HepG2 (cell line): ENCODE measurements at regions not wholly inside any gene's neighbourhood (a gene's known extent, or its start where the extent isn't known, plus 50 kb on each side); places are given as distances from the start of the nearest gene placed in this dataset.

Source experiments
- ATAC-seq: fragments of 200-7000 bp; cut with Tn5 transposase; 3 replicates; pipeline ENCODE4 v1.9.1; 2020; ENCODE audit warnings: mild to moderate bottlenecking, moderate library complexity
- BruUV-seq: library from RNA; stranded (reverse); fragments of 400-500 nt; replicated peaks from 2 replicates; lab custom pipeline; 2021; lab: Mats Ljungman, UMichigan
- CTCF ChIA-PET: fragments of 300-600 bp; formaldehyde crosslinking; extraction: SDS; loops from one replicate; lab custom pipeline; 2021; ENCODE audit warnings: low total read pairs, inconsistent platforms, low intra/inter-chr PET ratio; lab: Yijun Ruan, JAX
- POLR2A ChIA-PET: fragments of 350-600 bp; sonication (Branson Sonifier 250); formaldehyde crosslinking; loops from one replicate; lab custom pipeline; 2020; ENCODE audit warnings: antibody characterized with exemption, inconsistent platforms; lab: Yijun Ruan, JAX
- DNase-seq: peaks from one replicate; pipeline ENCODE4 v3.0.0-alpha.2; 2015; ENCODE audit warnings: low spot score
- FAIRE-seq: peaks from 3 replicates; lab custom pipeline; 2011; peaks lifted over from hg19 to GRCh38; lab: Jason Lieb, UNC
- H2AFZ ChIP-seq: one replicate; pipeline ENCODE4 v1.6.1; 2011; ENCODE audit warnings: low read length, inconsistent platforms
- H3K27ac ChIP-seq: fragments of 300-600 bp; 3 replicates; pipeline ENCODE4 v1.8.0; 2011; ENCODE audit warnings: mixed run types, mild to moderate bottlenecking, mixed read lengths, low read length, inconsistent platforms; ENCODE audit not compliant: insufficient read depth; ENCODE audit errors: extremely low read length
- H3K27me3 ChIP-seq, 2 experiments: fragments of 200-600 bp in 1 of 2; 2 replicates in 1 of 2; 3 replicates in 1 of 2; pipeline versions ENCODE4 v1.6.0 to v1.8.0; 2011; ENCODE audit warnings: low read length in 2 of 2, mild to moderate bottlenecking in 2 of 2, moderate library complexity in 2 of 2, inconsistent platforms in 1 of 2; ENCODE audit not compliant: insufficient read depth in 2 of 2, control insufficient read depth in 1 of 2
- H3K36me3 ChIP-seq, 2 experiments: fragments of 200-600 bp in 1 of 2; replicated peaks in 1 of 2; 2 replicates in 1 of 2; 3 replicates in 1 of 2; pipeline versions ENCODE4 v1.5.1 to v1.8.0; 2011; ENCODE audit warnings: low read length in 2 of 2, inconsistent platforms in 1 of 2; ENCODE audit not compliant: insufficient read depth in 2 of 2, control insufficient read depth in 1 of 2
- H3K4me1 ChIP-seq: 2 replicates; pipeline ENCODE4 v1.5.1; 2012; ENCODE audit warnings: low read length, inconsistent platforms; ENCODE audit not compliant: insufficient read depth
- H3K4me2 ChIP-seq: 2 replicates; pipeline ENCODE4 v1.6.0; 2011; ENCODE audit warnings: low read depth, low read length, inconsistent platforms
- H3K4me3 ChIP-seq, 3 experiments: fragments of 200-600 bp in 1 of 3; sonication (generic), shearing (Covaris generic) in 1 of 3; replicated peaks in 1 of 3; 2 replicates each; pipeline ENCODE4 v1.5.1; 2011 to 2016; ENCODE audit warnings: low read length in 3 of 3, inconsistent platforms in 2 of 3, low read depth in 2 of 3, mild to moderate bottlenecking in 2 of 3, control low read depth in 1 of 3, mixed read lengths in 1 of 3; ENCODE audit not compliant: insufficient read depth in 1 of 3
- H3K79me2 ChIP-seq: one replicate; pipeline ENCODE4 v1.6.1; 2011; ENCODE audit warnings: low read length, inconsistent platforms; ENCODE audit not compliant: insufficient read depth
- H3K9ac ChIP-seq: 2 replicates; pipeline ENCODE4 v1.6.0; 2011; ENCODE audit warnings: mild to moderate bottlenecking, low read depth, low read length, inconsistent platforms; ENCODE audit not compliant: insufficient read depth
- H3K9me3 ChIP-seq: 2 replicates; pipeline ENCODE4 v1.5.1; 2012; ENCODE audit warnings: mild to moderate bottlenecking, low read length
- H4K20me1 ChIP-seq: 2 replicates; pipeline ENCODE4 v1.6.0; 2011; ENCODE audit warnings: inconsistent platforms, mild to moderate bottlenecking, low read length, moderate library complexity; ENCODE audit not compliant: insufficient read depth
- ATF7 ChIP-seq, 2 experiments: fragments of 450-650 bp in 1 of 2; sonication (generic) in 1 of 2; formaldehyde crosslinking in 1 of 2; IDR thresholded peaks; 2 replicates each; pipeline versions ENCODE4 v1.4.0 to v1.6.1; 2016 to 2020; ENCODE audit warnings: antibody characterized with exemption in 1 of 2, mild to moderate bottlenecking in 1 of 2, missing genetic modification reagents in 1 of 2
- DNMT1 ChIP-seq: sonication (generic); formaldehyde crosslinking; IDR thresholded peaks from 2 replicates; pipeline ENCODE4 v1.5.1; 2020; ENCODE audit warnings: mild to moderate bottlenecking, missing genetic modification reagents
- HDAC1 ChIP-seq: sonication (generic); formaldehyde crosslinking; IDR thresholded peaks from 2 replicates; pipeline ENCODE4 v1.5.1; 2020; ENCODE audit warnings: mild to moderate bottlenecking, missing genetic modification reagents
- NFATC3 ChIP-seq: sonication (generic); formaldehyde crosslinking; IDR thresholded peaks from 2 replicates; pipeline ENCODE4 v1.5.1; 2020; ENCODE audit warnings: mild to moderate bottlenecking, missing genetic modification reagents
- NFKB2 ChIP-seq: sonication (generic); formaldehyde crosslinking; IDR thresholded peaks from 2 replicates; pipeline ENCODE4 v1.4.0; 2020; ENCODE audit warnings: missing genetic modification reagents, borderline replicate concordance
- NR1H2 ChIP-seq: sonication (generic); formaldehyde crosslinking; IDR thresholded peaks from 2 replicates; pipeline ENCODE4 v1.8.1; 2022; ENCODE audit warnings: low read depth, missing genetic modification reagents, borderline replicate concordance
- SPEN ChIP-seq: sonication (generic); formaldehyde crosslinking; IDR thresholded peaks from 2 replicates; pipeline ENCODE4 v1.5.1; 2020; ENCODE audit warnings: low read depth, mild to moderate bottlenecking, missing genetic modification reagents
- WIZ ChIP-seq: sonication (generic); formaldehyde crosslinking; IDR thresholded peaks from 2 replicates; pipeline ENCODE4 v1.5.1; 2020; ENCODE audit warnings: mild to moderate bottlenecking, missing genetic modification reagents
- ZBTB42 ChIP-seq: sonication (generic); formaldehyde crosslinking; IDR thresholded peaks from 2 replicates; pipeline ENCODE4 v1.5.0; 2020; ENCODE audit warnings: mild to moderate bottlenecking, missing genetic modification reagents
- ZMYM2 ChIP-seq: sonication (generic); formaldehyde crosslinking; IDR thresholded peaks from 2 replicates; pipeline ENCODE4 v1.8.0; 2022; ENCODE audit warnings: mild to moderate bottlenecking, missing genetic modification reagents
- ZNF124 ChIP-seq: sonication (generic); formaldehyde crosslinking; IDR thresholded peaks from 2 replicates; pipeline ENCODE4 v1.4.0; 2020; ENCODE audit warnings: missing genetic modification reagents
- ZNF224 ChIP-seq: sonication (generic); formaldehyde crosslinking; IDR thresholded peaks from 2 replicates; pipeline ENCODE4 v1.5.0; 2020; ENCODE audit warnings: mild to moderate bottlenecking, missing genetic modification reagents
- ZNF788 ChIP-seq: sonication (generic); formaldehyde crosslinking; IDR thresholded peaks from 2 replicates; pipeline ENCODE4 v1.5.0; 2020; ENCODE audit warnings: mild to moderate bottlenecking, missing genetic modification reagents, borderline replicate concordance
- WGBS: methylation state at CpG from one replicate; pipeline ENCODE4 v1.1.6; 2017; ENCODE audit warnings: low lambda C conversion rate; 5-methylcytosine and 5-hydroxymethylcytosine counted together
- in situ Hi-C: cut with HindIII; loops from 2 replicates; pipeline ENCODE4 v1.10.0; 2017; ENCODE audit warnings: low pct_unique_long_range_greater_than_20kb; ENCODE audit not compliant: extremely low pct_ligation_motif_present
- intact Hi-C: fragments of 100-400 bp; cut with micrococcal nuclease; formaldehyde crosslinking; loops from one replicate; pipeline ENCODE4 v1.10.0; 2022; ENCODE audit not compliant: unreplicated experiment
- TF ChIP-seq, protein P1 (sequence below): sonication (generic); formaldehyde crosslinking; IDR thresholded peaks from 2 replicates; pipeline ENCODE4 v1.5.0; 2020; ENCODE audit warnings: missing genetic modification reagents, mild to moderate bottlenecking, borderline replicate concordance

DNA sequence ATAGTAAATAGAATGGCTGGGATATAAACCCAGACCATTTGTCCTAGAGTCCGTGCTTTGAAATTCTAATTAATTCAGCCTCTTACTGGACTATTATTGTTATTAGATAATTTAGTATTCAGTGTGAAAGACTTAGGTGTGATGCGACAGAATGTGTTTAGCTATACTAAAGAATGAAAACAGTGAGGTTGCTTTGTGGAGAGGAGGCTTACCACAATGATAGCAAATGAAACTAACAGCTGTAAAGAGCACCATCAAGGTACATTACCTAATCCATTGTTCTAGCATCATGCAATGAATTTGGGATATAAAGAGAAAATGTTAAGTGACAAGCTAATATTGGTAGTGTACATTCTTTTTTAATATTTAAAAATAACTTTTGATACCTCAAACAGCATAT, 911.1 kb downstream of the KCNT2 start:
- Histone ChIP-seq H3K9ac (no peak overlapping the region), H3K79me2 (no peaks in the 10 kb centered on the region), H3K9me3 (no peaks in the 10 kb centered on the region), H3K4me2 (no peak overlapping the region), H3K36me3 (no peaks in the 10 kb centered on the region), H3K27me3 (no peaks in the 10 kb centered on the region), H3K27ac (no peak overlapping the region), H3K4me3 (no peak overlapping the region), H4K20me1 (no peaks in the 10 kb centered on the region), H3K4me1 (no peaks in the 10 kb centered on the region), H2AFZ (no peak overlapping the region)
- in situ Hi-C loops: no loop called here
- WGBS: 17% methylated on average over 2 of the region's 2 CpGs
- intact Hi-C loops: no loop called here
- no peak for TF ChIP-seq HDAC1 (CRISPR knock-in tag)
- TF ChIP-seq ZBTB42 (CRISPR knock-in tag): no peak
- TF ChIP-seq SPEN (CRISPR knock-in tag): no peak
- no peak for TF ChIP-seq ZNF788
- TF ChIP-seq DNMT1 (CRISPR knock-in tag): no peak
- no peak for TF ChIP-seq NFKB2 (CRISPR knock-in tag)
- no peak for TF ChIP-seq ZNF124 (CRISPR knock-in tag)
- TF ChIP-seq WIZ: no peak
- no peak for TF ChIP-seq ZNF224
- TF ChIP-seq ATF7 (IDR thresholded peaks at IDR 0.05): no peak
- no peak for TF ChIP-seq ATF7 (CRISPR knock-in tag; IDR thresholded peaks at IDR 0.05)
- TF ChIP-seq NFATC3 (CRISPR knock-in tag): no peak
- no peak for TF ChIP-seq NR1H2 (CRISPR knock-in tag)
- no peak for TF ChIP-seq ZMYM2 (CRISPR knock-in tag)
- TF ChIP-seq, protein P1, sequence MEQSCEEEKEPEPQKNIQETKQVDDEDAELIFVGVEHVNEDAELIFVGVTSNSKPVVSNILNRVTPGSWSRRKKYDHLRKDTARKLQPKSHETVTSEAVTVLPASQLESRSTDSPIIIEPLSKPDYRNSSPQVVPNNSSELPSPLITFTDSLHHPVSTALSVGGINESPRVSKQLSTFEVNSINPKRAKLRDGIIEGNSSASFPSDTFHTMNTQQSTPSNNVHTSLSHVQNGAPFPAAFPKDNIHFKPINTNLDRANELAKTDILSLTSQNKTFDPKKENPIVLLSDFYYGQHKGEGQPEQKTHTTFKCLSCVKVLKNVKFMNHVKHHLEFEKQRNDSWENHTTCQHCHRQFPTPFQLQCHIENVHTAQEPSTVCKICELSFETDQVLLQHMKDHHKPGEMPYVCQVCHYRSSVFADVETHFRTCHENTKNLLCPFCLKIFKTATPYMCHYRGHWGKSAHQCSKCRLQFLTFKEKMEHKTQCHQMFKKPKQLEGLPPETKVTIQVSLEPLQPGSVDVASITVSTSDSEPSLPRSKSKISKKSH: no peak
- FAIRE-seq (no peak), ATAC-seq (no peak), DNase-seq (no peak)
- ChIA-PET CTCF (no interaction called here), POLR2A (no interaction called here)
- BruUV-seq: no TSS peak
